ENCODE measurements at regions not wholly inside any gene's neighbourhood (a gene's known extent, or its start where the extent isn't known, plus 50 kb on each side); places are given as distances from the start of the nearest gene placed in this dataset.

- TF ChIP-seq CTCF (IDR thresholded peaks at IDR 0.05 in 2 of 3, conservative IDR thresholded peaks at IDR 0.05 in 1 of 3; ENCODE audit: borderline replicate concordance in 1 of 3, insufficient read depth in 1 of 3, low read depth in 2 of 3, low read length in 2 of 3) (no peak), POLR2A (IDR thresholded peaks at IDR 0.05; ENCODE audit: borderline replicate concordance, extremely low read depth, insufficient read depth, insufficient read length) (no peak), RAD21 (IDR thresholded peaks at IDR 0.05; ENCODE audit: low read depth) (no peak), SIN3A (IDR thresholded peaks at IDR 0.05; ENCODE audit: low read depth) (no peak)
Observed at GRCh38 chr22:47859881-47860525, 1097.6 kb downstream of the TBC1D22A start.
